ENCODE measurements at regions not wholly inside any gene's neighbourhood (a gene's known extent, or its start where the extent isn't known, plus 50 kb on each side); places are given as distances from the start of the nearest gene placed in this dataset.

GRCh38 chr17:69716556-69716955 is 302.1 kb downstream of the MAP2K6 start:
- no peak for DNase-seq (ENCODE audit: low read depth in 3 of 3, low spot score in 2 of 3)

GRCh38 chr17:69717214-69717613 is 302.7 kb downstream of the MAP2K6 start:
- DNase-seq (ENCODE audit: low read depth in 3 of 3, low spot score in 2 of 3): no peak

GRCh38 chr17:69717819-69718218 is 303.3 kb downstream of the MAP2K6 start:
- no peak for DNase-seq (ENCODE audit: low read depth in 3 of 3, low spot score in 2 of 3)

GRCh38 chr17:69719474-69720048 is 305.1 kb downstream of the MAP2K6 start:
- no peak for DNase-seq (ENCODE audit: low read depth in 3 of 3, low spot score in 2 of 3)

DNA sequence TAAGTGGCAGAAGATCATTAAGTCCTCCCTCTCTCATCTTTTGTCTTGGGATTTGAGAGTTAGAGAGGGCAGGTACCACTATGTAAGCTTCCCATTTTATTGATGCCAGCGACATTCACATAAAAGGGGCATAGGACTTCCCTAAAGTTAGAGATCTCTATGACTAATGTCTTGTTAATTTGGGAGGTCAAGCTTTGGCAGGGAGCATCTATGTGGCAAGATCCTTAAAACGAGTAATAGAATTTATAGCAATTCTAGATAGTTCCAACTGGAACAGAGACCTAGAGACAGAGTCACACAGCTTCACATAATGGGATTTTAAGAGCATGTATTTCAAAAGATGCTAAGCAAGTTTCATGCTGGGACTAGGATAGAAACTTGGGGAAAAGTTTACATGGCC is 308.0 kb downstream of the MAP2K6 start:
- DNase-seq (ENCODE audit: low read depth in 3 of 3, low spot score in 2 of 3): no peak

GRCh38 chr17:69723316-69723715 is 308.8 kb downstream of the MAP2K6 start:
- DNase-seq (ENCODE audit: low read depth in 3 of 3, low spot score in 2 of 3): no peak

DNA sequence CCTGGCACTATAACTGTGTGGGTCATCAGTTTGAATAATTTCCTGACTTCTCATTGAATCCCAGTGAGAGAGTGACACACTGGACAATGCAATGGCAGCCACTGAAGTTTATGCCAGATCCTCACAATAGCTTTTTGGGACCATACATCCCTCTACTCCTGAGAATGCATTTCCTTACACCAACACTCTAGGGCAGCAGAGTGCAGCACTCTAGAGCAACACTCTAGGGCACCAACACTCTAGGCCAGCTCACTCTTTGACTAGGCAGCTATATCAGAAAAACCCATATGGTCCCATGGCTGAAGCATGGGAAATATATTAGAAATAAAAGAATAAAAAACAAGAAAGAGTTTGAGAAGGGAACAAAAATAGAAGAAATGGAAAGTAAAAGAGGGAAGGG is 309.2 kb downstream of the MAP2K6 start:
- DNase-seq (ENCODE audit: low read depth in 3 of 3, low spot score in 2 of 3): no peak

DNA sequence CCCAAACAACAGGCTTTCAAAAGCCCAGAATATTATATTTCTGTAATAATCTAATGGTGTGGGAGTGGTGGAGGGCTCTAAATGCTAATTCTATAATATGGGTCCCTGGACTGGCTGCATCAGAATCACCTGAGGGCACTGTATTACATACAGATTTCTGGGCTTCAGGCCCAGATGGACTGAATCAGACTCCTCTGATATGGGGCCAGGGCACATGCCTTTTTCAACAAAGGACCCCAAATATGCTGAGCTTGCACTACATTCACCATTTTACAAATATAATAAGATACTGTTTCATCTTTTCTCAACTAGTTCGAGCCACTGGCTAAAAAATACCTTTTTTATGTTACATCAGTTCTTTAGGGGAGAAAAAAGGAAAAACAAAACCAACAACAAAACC is 309.7 kb downstream of the MAP2K6 start:
- no peak for DNase-seq (ENCODE audit: low read depth in 3 of 3, low spot score in 2 of 3)

- no peak for DNase-seq (ENCODE audit: low read depth in 3 of 3, low spot score in 2 of 3)
These were observed 310.6 kb downstream of the MAP2K6 start for GRCh38 chr17:69725146-69725545.

DNA sequence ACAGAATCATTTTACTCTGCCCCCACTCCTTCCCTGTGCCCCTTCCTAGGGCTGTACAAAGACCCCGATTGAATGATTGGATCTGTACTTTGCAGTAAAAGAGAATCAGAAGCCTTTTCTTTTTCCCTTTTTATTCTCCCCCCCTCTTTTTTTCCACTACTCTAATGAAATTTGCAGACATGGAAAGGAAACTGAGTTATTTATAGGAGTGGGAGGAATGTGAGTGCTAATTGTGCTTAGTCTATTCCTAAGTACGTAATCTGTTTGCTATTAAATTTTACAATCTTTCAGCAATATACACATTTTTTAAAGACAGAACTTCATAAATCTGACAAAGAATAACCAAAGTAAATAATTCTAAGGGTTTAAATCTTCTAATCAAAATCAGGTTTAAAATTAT is 314.3 kb downstream of the MAP2K6 start:
- no peak for DNase-seq (ENCODE audit: low read depth in 3 of 3, low spot score in 2 of 3)

GRCh38 chr17:69729944-69730343 is 315.4 kb downstream of the MAP2K6 start:
- no peak for DNase-seq (ENCODE audit: low read depth in 3 of 3, low spot score in 2 of 3)

DNA sequence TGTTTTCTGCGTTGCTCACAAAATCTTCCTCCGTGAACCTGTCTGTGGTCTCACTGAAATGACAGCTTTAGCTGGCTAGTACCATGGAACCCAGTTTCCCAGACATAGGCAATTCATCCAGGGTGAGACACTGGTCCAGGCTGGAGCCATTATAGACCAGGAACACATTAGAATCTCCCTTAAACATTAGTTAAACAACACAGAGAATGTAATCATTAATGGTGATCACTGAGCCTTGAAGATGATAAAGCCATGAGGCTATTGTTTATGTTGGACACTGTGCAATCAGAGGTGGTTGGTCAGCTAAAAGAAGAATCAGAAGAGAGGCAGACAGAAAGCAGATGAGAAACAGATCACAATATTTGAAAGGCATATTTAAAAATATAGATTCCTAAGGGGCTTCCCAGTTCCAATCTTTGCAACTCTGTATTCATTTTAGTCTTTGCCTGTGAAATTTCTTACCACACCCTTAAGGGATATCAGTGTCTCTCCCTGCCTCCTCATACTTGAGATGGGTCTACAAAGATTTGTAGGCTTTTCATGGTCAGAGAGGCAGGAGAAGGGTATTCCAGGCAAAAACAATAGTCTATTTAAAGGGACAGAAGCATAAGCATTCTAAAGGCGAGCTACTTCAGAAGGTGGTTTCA is 317.9 kb downstream of the MAP2K6 start:
- no peak for DNase-seq (ENCODE audit: low read depth in 3 of 3, low spot score in 2 of 3)

DNA sequence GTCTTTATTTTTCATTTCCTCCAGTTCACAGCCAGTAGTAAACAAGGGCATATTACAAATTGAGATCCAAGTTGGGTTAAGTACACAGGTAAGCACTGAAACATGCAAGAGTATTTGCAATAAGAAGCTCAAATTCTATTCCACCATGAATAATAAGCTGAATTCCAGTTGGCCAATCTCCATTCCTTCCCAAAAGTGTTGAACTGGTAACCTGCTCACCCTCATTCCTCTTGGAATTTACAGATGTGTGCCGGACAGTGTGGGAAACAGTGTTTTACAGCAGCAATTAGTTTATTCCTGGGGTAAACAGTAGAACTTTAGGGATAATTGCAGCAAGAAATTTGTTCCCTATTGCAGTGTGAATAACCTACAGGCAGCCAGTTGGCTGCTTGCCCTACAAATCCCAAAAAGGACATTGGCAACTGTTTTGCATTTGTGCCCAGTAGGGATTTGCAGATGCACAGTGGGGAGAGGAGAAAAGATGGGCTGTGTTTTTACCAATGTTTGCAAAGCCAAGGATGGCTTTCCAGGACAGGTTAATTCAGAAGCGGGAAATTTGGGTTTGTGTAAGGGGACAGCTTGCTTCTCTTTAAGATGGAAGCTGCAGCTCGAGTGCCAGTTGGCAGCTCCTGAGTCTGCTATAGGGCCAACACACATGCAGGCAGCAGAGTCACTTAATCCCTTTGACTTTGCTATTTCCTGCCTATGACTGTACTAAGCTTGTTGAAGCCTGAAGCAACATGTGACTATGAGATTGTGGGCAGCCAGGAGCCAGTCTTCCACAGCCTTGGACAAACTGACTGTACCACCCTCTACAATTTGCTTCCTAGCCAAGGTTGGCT is 318.9 kb downstream of the MAP2K6 start:
- DNase-seq (ENCODE audit: low read depth in 3 of 3, low spot score in 2 of 3): no peak

DNA sequence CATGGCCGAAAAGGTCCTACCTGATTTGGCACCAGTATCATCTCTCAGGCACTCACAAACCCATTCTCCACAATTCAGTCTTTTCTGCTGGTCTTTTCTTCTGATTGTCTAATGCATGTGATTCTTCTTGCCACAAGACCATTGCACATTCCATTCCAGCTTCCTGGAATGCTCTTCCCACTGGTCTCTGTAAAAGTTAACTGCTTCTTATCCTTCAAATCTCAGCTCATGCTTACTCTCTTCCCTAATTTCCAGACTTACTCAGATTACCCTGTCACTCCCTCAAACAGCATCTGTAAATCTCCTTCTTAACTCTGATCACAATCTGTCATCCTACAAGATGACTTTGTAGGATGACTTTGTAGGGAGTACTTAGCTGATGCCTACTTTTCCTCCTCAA is 320.2 kb downstream of the MAP2K6 start:
- DNase-seq (ENCODE audit: low read depth in 3 of 3, low spot score in 2 of 3): no peak

GRCh38 chr17:69735285-69735684 is 320.8 kb downstream of the MAP2K6 start:
- DNase-seq (ENCODE audit: low read depth in 3 of 3, low spot score in 2 of 3): no peak

- DNase-seq (ENCODE audit: low read depth in 3 of 3, low spot score in 2 of 3): no peak
These were observed 328.6 kb downstream of the MAP2K6 start for GRCh38 chr17:69743091-69743490.

GRCh38 chr17:69744512-69745070 is 330.1 kb downstream of the MAP2K6 start:
- no peak for DNase-seq (ENCODE audit: low read depth in 3 of 3, low spot score in 2 of 3)

DNA sequence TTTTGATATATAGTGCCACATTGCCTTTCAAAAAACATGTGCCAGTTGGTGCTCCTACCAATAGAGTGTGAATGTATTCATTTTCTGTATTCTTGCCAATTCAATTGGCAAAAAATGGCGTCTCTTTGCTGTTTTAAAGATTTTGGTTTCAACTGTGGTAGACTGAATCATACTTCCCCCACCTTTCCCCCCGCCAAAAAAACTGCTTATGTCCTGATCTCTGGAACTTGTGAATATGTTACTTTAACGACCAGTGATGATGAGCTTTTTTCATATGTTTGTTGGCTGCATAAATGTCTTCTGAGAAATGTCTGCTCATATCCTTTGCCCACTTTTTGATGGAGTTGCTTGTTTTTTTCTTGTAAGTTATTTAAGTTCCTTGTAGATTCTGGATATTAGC is 325.1 kb upstream of the KCNJ16 start:
- no peak for DNase-seq (ENCODE audit: low read depth in 3 of 3, low spot score in 2 of 3)

DNA sequence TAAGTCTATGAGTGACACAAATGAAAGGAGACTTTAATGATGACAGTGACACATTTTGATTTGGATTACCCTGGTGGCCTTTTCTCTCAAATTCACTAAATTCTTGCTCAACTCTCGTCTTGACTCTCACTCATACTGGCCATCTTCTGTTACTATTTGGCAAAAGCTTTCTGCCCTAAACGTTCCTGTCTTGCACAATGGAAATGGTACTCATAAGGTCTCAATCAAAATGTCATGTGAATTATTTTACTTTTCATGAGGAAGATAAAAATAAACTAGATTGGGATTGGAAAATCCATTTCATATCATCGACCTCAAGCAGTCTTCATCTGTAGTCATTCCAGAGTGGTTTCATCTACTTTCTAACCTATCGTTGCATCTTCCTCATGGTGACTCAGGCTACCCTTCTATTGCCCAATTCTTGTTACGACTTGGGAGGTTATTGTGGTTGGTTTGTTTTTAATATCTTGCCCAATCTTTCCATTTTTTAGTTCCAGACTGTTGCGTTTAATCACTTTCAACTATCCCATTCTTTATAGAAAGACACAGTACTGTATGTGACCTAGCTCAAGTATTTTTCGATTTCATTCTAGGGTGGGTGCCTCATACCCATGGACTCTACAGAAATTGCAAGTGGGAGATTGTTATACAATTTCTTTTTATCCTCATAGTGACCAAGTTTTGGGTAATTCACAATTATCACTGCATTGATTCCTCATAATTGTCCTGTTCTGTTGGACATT is 317.2 kb upstream of the KCNJ16 start:
- no peak for DNase-seq (ENCODE audit: low read depth in 3 of 3, low spot score in 2 of 3)

DNA sequence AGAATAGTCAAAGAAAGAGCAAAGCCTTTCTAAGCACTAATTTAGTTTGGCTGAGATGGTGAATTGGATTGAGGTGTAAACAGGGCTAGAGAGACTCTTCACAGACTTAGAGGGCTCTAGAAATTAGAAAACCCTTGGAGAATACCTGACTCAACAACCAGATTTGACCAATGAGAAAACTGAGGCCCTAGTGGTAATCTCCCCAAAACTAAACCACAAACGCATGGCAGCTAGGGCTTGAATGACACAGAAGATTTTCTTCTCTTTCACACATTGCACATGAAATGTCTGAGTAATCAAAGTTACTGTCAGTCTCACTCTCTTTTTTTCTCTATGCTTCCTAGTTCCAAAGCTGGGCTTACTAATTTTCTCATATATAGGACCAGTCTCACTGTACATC is 314.5 kb upstream of the KCNJ16 start:
- no peak for DNase-seq (ENCODE audit: low read depth in 3 of 3, low spot score in 2 of 3)

GRCh38 chr17:69761011-69761410 is 314.0 kb upstream of the KCNJ16 start:
- DNase-seq (ENCODE audit: low read depth in 3 of 3, low spot score in 2 of 3): no peak
